DOHH2 (cell line): ENCODE measurements at regions not wholly inside any gene's neighbourhood (a gene's known extent, or its start where the extent isn't known, plus 50 kb on each side); places are given as distances from the start of the nearest gene placed in this dataset.

Experiments
- H3F3A ChIP-seq: fragments of 200-600 bp; sonication (generic), shearing (Covaris generic); 2 replicates; pipeline ENCODE4 v1.6.0; 2016; ENCODE audit warnings: antibody characterized with exemption, mild to moderate bottlenecking; ENCODE audit not compliant: control insufficient read depth, insufficient read depth
- H3K27ac ChIP-seq: fragments of 200-600 bp; sonication (generic); 2 replicates; pipeline ENCODE4 v1.5.1; 2014; ENCODE audit warnings: low read depth, mild to moderate bottlenecking, low read length, moderate library complexity
- H3K27me3 ChIP-seq: fragments of 200-600 bp; sonication (generic); 2 replicates; pipeline ENCODE4 v1.6.1; 2014; ENCODE audit warnings: mild to moderate bottlenecking, low read length, mixed read lengths; ENCODE audit not compliant: control insufficient read depth
- H3K36me3 ChIP-seq: fragments of 200-600 bp; sonication (generic); 2 replicates; pipeline ENCODE4 v1.6.1; 2014; ENCODE audit warnings: mild to moderate bottlenecking, low read length, moderate library complexity, mixed read lengths; ENCODE audit not compliant: control insufficient read depth
- H3K4me1 ChIP-seq: fragments of 200-600 bp; sonication (generic); 2 replicates; pipeline ENCODE4 v1.6.1; 2014; ENCODE audit warnings: mild to moderate bottlenecking, low read length, mixed read lengths; ENCODE audit not compliant: control insufficient read depth
- H3K4me2 ChIP-seq: fragments of 200-600 bp; sonication (generic); 2 replicates; pipeline ENCODE4 v1.6.0; 2014; ENCODE audit warnings: mild to moderate bottlenecking, low read length, moderate library complexity
- H3K4me3 ChIP-seq: fragments of 200-600 bp; sonication (generic); 2 replicates; pipeline ENCODE4 v1.5.1; 2014; ENCODE audit warnings: mild to moderate bottlenecking, low read length, mixed read lengths
- H3K79me2 ChIP-seq: fragments of 200-600 bp; sonication (generic); 2 replicates; pipeline ENCODE4 v1.6.1; 2014; ENCODE audit warnings: mild to moderate bottlenecking, low read length, mixed read lengths; ENCODE audit not compliant: control insufficient read depth
- H3K9me2 ChIP-seq: fragments of 200-600 bp; sonication (generic); replicated peaks from 2 replicates; pipeline ENCODE4 v1.6.1; 2014; ENCODE audit warnings: mild to moderate bottlenecking, low read length, mixed read lengths; ENCODE audit not compliant: control insufficient read depth
- H3K9me3 ChIP-seq: fragments of 200-600 bp; sonication (generic); 2 replicates; pipeline ENCODE4 v1.6.1; 2014; ENCODE audit warnings: antibody characterized with exemption, low read length, mixed read lengths; ENCODE audit not compliant: control insufficient read depth, insufficient read depth
- H4K20me1 ChIP-seq: fragments of 200-600 bp; sonication (generic); 2 replicates; pipeline ENCODE4 v1.6.0; 2014; ENCODE audit warnings: low read depth, mild to moderate bottlenecking, antibody characterized with exemption, low read length, moderate library complexity; ENCODE audit not compliant: control insufficient read depth, insufficient read depth
- CTCF ChIP-seq: fragments of 200-600 bp; sonication (generic); IDR thresholded peaks from one replicate; pipeline ENCODE4 v1.5.1; 2014; ENCODE audit warnings: antibody characterized with exemption, mild to moderate bottlenecking, low read depth, low read length; ENCODE audit not compliant: poor library complexity, severe bottlenecking
- EZH2phosphoT487 ChIP-seq: fragments of 200-600 bp; sonication (generic); IDR thresholded peaks from 2 replicates; pipeline ENCODE4 v1.6.1; 2017; ENCODE audit warnings: borderline replicate concordance, mild to moderate bottlenecking, antibody characterized with exemption, low read length, moderate library complexity, mixed read lengths

- no peak for TF ChIP-seq CTCF
- H3F3A ChIP-seq: no peaks in the 10 kb centered on the region
- no peak overlapping the region for H3K4me3 ChIP-seq
- H3K79me2 ChIP-seq: no peaks in the 10 kb centered on the region
- no peaks in the 10 kb centered on the region for H3K36me3 ChIP-seq
- peaks cover 21% of the 10 kb centered on the region for H3K27me3 ChIP-seq
- no peaks in the 10 kb centered on the region for H4K20me1 ChIP-seq
- no peak overlapping the region for H3K27ac ChIP-seq
- H3K9me3 ChIP-seq: no peaks in the 10 kb centered on the region
- H3K4me2 ChIP-seq: no peak overlapping the region
- no peaks in the 10 kb centered on the region for H3K9me2 ChIP-seq
- no peaks in the 10 kb centered on the region for H3K4me1 ChIP-seq
Measured at GRCh38 chr1:207971331-207972219, 60.6 kb upstream of the CD34 start.

DNA sequence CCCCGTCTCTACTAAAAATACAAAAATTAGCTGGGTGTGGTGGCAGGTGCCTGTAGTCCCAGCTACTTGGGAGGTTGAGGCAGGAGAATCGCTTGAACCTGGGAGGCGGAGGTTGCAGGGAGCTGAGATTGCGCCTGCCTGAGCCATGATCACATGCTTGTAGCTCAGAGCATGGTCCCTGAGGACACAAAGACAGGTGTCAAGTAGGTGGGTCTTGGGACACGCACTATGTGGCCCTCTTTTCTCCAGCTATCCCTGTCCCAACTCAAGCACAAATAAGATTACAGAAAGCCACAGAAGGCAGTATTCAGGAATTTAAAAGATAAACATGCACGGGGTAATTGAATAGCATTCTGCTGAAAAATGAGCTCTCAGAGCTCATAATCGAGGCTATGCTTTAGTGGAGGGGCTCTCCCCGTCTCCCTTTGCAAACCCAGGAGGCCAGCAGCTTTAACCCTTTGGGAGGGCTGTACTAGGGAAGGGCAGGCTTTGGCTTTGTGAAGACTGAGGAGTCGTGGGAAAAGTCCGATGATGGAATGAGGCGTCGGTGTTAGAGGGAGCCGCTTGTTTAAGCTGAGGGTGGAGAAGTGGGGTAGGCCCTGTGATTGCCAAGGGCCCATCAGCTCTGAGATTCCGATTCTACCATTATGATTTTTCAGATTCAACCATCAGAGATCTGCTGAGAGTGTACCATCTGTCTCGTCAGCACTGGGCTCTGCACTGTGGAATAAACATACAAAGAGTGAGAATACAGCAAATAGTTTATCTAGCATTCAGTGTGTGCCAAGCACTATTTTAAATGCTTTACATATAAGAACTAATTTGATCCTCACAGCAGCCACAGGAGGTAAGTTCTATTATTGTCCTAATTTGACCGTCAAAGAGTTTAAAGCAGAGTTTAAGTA, 59.7 kb upstream of the CD34 start:
- Histone ChIP-seq H3K9me3 (no peaks in the 10 kb centered on the region), H3K27me3 (peaks cover 19% of the 10 kb centered on the region), H3K4me1 (no peaks in the 10 kb centered on the region), H3K27ac (no peak overlapping the region), H3K4me2 (no peak overlapping the region), H4K20me1 (no peaks in the 10 kb centered on the region), H3K4me3 (no peak overlapping the region), H3K36me3 (no peaks in the 10 kb centered on the region), H3K79me2 (no peaks in the 10 kb centered on the region), H3K9me2 (no peaks in the 10 kb centered on the region), H3F3A (no peaks in the 10 kb centered on the region)
- no peak for TF ChIP-seq EZH2phosphoT487
- TF ChIP-seq CTCF: no peak

DNA sequence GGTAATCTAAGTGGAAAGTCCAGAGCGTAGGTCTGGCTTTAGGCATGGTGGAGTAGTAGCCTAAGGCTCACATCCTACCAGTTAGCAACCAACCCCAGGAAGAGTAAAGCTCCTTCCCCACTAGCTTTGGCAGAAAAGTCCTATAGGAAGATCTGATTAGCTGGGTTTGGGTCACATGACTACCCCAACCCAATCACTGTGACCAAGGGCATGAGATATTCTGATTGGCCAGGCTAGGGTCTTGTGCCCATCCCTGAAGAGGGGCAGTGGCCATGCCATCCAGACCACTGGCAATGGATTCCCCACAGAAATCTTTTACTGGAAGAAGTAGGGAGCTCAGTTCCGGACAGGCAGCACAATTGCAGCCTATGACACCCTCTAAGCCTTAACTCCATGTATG, 58.6 kb upstream of the CD34 start:
- H3K4me2 ChIP-seq: no peak overlapping the region
- H3K27me3 ChIP-seq: peaks cover 11% of the 10 kb centered on the region
- H4K20me1 ChIP-seq: no peaks in the 10 kb centered on the region
- no peak overlapping the region for H3K4me3 ChIP-seq
- TF ChIP-seq EZH2phosphoT487 (no peak), CTCF (no peak)
- no peaks in the 10 kb centered on the region for H3K9me2 ChIP-seq
- H3K4me1 ChIP-seq: no peaks in the 10 kb centered on the region
- no peak overlapping the region for H3K27ac ChIP-seq
- no peaks in the 10 kb centered on the region for H3K79me2 ChIP-seq
- H3K9me3 ChIP-seq: no peaks in the 10 kb centered on the region
- H3K36me3 ChIP-seq: no peaks in the 10 kb centered on the region
- H3F3A ChIP-seq: no peaks in the 10 kb centered on the region
